ENCODE measurements at regions not wholly inside any gene's neighbourhood (a gene's known extent, or its start where the extent isn't known, plus 50 kb on each side); places are given as distances from the start of the nearest gene placed in this dataset.

DNA sequence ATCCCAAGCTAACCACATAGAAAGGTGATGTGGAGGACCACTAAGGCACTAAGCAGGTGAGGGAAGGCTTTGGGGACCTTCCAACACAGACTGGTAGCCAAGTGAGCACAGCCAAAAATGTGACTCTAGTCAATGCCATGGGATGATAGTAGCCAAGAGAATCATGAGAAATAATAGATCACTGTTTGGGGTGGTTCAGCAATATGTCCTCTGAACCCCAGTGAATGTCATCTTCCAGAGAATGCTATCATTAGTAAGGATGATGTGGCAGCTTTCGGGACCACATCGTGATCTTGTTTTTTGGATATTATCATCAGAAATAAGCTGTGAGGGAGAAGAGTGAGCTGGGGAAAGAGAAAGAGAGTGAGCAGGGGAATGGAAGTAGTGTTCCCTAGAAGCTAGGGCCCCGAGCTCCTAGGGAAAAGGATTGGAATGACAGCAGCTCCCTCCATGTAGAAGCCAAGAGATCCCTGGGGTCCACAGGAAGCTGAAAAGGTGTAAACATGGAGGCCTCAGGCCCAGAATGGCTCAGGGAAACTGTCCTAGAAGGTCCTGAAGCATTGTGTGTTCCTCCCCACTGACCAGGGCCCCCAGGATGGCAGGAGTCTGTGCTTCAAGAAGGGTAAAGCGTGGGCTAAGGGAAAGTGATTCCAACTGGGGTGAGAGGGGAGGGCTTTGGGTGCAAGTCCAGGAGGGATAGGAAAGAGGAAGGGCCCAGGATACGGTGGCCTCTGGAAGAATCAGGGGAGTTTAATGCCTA is 56.6 kb upstream of the KLF13 start:
- TF ChIP-seq, protein P1, sequence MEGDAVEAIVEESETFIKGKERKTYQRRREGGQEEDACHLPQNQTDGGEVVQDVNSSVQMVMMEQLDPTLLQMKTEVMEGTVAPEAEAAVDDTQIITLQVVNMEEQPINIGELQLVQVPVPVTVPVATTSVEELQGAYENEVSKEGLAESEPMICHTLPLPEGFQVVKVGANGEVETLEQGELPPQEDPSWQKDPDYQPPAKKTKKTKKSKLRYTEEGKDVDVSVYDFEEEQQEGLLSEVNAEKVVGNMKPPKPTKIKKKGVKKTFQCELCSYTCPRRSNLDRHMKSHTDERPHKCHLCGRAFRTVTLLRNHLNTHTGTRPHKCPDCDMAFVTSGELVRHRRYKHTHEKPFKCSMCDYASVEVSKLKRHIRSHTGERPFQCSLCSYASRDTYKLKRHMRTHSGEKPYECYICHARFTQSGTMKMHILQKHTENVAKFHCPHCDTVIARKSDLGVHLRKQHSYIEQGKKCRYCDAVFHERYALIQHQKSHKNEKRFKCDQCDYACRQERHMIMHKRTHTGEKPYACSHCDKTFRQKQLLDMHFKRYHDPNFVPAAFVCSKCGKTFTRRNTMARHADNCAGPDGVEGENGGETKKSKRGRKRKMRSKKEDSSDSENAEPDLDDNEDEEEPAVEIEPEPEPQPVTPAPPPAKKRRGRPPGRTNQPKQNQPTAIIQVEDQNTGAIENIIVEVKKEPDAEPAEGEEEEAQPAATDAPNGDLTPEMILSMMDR (IDR thresholded peaks at IDR 0.05), result no peak

GRCh38 chr15:31270767-31271166 is 55.9 kb upstream of the KLF13 start:
- TF ChIP-seq, protein P1 (IDR thresholded peaks at IDR 0.05), result no peak

DNA sequence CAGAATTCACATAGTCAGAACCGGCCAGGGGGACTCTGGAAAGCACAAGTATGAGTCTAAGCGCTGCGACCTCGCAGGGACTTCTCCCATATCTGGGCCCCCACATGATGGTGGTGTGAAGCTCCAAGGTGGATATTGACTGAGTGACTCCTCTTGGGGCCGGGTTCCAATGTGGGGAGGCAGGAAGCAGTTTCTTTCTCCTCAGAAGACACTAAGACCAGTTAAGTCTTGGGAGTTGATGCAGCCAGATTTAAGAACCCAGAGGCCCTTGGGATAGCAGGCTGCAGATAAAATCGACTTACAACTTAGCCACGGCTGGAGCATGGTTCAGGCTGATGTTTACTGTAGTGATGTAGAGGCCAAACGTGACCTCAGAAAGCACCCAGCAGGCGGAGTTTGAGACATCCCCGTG is 55.4 kb upstream of the KLF13 start:
- TF ChIP-seq, protein P1 (IDR thresholded peaks at IDR 0.05), result no peak

DNA sequence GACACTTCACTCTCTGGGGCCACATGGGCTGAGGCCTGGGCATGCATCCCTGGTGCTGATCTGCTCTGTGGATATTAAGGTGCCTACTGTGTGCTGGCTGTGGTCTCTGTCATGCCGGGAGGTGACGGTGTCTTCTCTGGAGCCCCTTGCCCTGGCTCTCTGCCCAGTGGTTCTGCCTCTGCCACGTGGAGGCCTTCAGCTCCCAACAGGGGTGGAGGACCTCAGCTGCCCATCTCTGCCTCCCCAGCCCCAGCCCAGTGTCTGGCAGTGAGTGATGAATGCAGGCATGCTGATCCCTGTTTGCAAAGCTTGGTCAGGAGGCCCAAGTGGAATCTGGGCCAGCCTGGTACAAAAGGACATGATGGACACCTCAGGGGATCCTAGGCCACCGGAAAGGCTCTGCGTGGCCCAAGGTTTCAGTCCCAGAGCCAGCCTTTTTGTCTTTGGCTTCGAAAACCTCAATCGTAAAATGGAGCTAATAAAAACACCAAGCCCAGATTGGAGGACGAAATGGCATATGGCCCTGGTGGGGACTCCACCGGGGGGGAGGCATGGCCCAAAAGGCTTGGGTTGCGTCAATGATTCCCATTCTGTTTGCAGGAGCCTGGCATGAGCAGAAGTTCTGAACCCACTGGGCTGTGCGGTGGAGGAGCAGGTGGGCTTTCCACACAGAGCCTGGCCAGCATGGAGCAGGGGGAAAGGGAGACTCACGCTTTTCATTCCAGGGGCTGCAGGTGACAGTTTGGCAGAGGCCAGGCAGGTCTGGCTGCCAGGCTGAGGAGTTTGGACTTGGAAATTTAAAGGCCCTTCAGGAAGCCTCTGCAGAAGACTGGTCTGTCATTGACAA is 54.7 kb upstream of the KLF13 start:
- TF ChIP-seq, protein P1 (IDR thresholded peaks at IDR 0.05), result no peak

DNA sequence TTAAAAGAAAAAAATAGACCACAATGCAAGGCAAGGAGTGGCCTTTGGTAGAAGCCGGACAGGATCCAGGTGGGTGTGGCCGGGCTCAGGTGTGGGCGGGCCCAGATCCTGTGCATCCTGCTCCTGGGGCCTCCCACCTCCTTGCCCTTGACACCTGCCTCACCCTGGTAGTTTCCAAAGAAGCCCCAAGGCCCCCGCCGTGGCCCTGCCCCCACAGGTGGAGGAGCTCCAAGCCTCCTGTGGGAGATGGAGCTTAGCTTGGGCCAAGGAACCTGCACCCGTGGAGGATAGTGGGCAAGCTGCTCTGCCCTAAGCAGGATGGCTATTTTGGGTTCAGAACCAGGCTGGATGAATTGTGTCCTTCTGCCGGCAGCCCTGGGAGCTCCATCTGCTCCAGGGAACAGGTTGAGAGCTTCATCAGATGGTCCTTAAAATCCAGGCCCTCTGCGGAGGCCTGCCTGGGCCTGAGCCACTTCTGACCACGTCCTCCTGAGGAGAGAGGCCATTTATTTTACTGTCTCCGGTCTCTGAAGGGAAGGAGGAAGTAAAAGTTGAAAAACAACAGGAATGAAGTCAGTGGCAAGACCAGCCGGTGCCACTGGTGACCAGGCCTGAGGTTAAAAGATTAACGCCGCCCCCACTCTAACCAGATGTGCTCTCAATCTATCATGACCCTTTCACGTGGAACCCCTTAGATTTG is 53.9 kb upstream of the KLF13 start:
- TF ChIP-seq, protein P1 (IDR thresholded peaks at IDR 0.05), result no peak

DNA sequence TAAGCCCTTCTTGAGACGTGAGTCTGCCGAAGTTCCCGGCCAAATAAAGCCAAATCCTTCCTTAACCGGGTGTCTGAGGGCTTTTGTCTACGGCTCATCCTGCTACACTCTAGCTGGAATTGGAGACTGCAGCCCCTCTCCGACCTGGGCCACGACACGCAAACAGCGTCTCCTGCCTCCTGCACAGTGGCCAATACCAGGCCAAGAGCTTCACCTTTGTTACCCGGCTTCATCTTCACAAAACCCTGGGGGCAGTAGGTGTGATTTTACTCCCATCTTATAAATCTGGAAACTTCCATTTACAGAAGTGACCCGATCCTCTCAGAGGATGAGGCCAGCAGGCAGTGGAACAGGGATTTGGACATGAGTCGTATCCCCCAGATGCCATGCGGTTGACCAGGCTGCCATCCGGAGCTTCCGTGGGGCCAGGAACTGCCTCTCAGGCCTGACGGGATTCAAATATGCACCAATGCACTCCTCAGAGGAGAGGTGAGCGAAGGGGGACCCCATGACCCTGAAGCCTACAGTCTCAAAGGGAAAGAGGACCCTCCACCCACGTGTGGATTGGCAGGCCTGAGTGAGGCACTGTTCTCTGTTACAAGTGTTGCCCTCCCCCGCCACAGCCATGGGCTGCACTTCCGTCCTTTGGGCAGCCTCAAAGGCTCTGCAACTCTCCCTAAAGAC is 53.2 kb upstream of the KLF13 start:
- TF ChIP-seq, protein P1 (IDR thresholded peaks at IDR 0.05), result no peak

Measured in LNCAP (cell line).